Muscle of leg (tissue), 3 donors: ENCODE measurements at regions not wholly inside any gene's neighbourhood (a gene's known extent, or its start where the extent isn't known, plus 50 kb on each side); places are given as distances from the start of the nearest gene placed in this dataset.

Experiments used
- DNase-seq: peaks from one replicate; pipeline ENCODE4 v3.0.0; 2013
- H3K27ac ChIP-seq: one replicate; pipeline ENCODE4 v1.5.1; 2013; ENCODE audit warnings: mild to moderate bottlenecking, low read length, control low read depth
- H3K27me3 ChIP-seq: one replicate; pipeline ENCODE4 v1.6.1; 2013; ENCODE audit warnings: low read length; ENCODE audit not compliant: control insufficient read depth, insufficient read depth
- H3K36me3 ChIP-seq: one replicate; pipeline ENCODE4 v1.6.1; 2013; ENCODE audit warnings: low read length; ENCODE audit not compliant: control insufficient read depth, insufficient read depth
- H3K4me1 ChIP-seq: one replicate; pipeline ENCODE4 v1.6.1; 2013; ENCODE audit warnings: low read length; ENCODE audit not compliant: control insufficient read depth, insufficient read depth
- H3K4me3 ChIP-seq: one replicate; pipeline ENCODE4 v1.5.1; 2013; ENCODE audit warnings: low read length, control low read depth
- H3K9me3 ChIP-seq: replicated peaks from 2 replicates; pipeline ENCODE4 v1.6.1; 2013; ENCODE audit warnings: low read depth, low read length; ENCODE audit not compliant: control insufficient read depth
- WGBS: methylation state at CpG from one replicate; pipeline ENCODE4 v1.1.5; 2013; ENCODE audit warnings: missing lambda C conversion rate; ENCODE audit not compliant: insufficient coverage; 5-methylcytosine and 5-hydroxymethylcytosine counted together

GRCh38 chr12:13463189-13463588 is 266.7 kb downstream of the EMP1 start:
- no CpG with 5 or more reads among the region's 2 CpGs for WGBS
- no peak for DNase-seq
- no peak overlapping the region for H3K27ac ChIP-seq
- no peaks in the 10 kb centered on the region for H3K9me3 ChIP-seq
- no peaks in the 10 kb centered on the region for H3K36me3 ChIP-seq
- no peaks in the 10 kb centered on the region for H3K4me1 ChIP-seq
- H3K4me3 ChIP-seq, result no peak overlapping the region
- no peaks in the 10 kb centered on the region for H3K27me3 ChIP-seq

- H3K4me1 ChIP-seq, result no peaks in the 10 kb centered on the region
- H3K27ac ChIP-seq, result no peak overlapping the region
- DNase-seq, result no peak
- WGBS, result no CpG with 5 or more reads among the region's 3 CpGs
- H3K9me3 ChIP-seq, result no peaks in the 10 kb centered on the region
- no peaks in the 10 kb centered on the region for H3K27me3 ChIP-seq
- no peaks in the 10 kb centered on the region for H3K36me3 ChIP-seq
- H3K4me3 ChIP-seq, result no peak overlapping the region
Observed at GRCh38 chr12:13462450-13462849, 265.9 kb downstream of the EMP1 start.

- H3K4me3 ChIP-seq, result no peak overlapping the region
- 74% methylated on average over 5 of the region's 5 CpGs for WGBS
- H3K27ac ChIP-seq, result no peak overlapping the region
- DNase-seq, result no peak
- H3K4me1 ChIP-seq, result no peaks in the 10 kb centered on the region
- H3K27me3 ChIP-seq, result no peaks in the 10 kb centered on the region
- H3K36me3 ChIP-seq, result no peaks in the 10 kb centered on the region
- H3K9me3 ChIP-seq, result no peaks in the 10 kb centered on the region
Observed at GRCh38 chr12:13455778-13456144, 259.2 kb downstream of the EMP1 start.

GRCh38 chr12:13454991-13455777 is 258.7 kb downstream of the EMP1 start:
- H3K4me3 ChIP-seq, result no peak overlapping the region
- DNase-seq, result no peak
- H3K9me3 ChIP-seq, result no peaks in the 10 kb centered on the region
- H3K27me3 ChIP-seq, result no peaks in the 10 kb centered on the region
- H3K4me1 ChIP-seq, result no peaks in the 10 kb centered on the region
- no peak overlapping the region for H3K27ac ChIP-seq
- 80% methylated on average over 1 of the region's 3 CpGs for WGBS
- H3K36me3 ChIP-seq, result no peaks in the 10 kb centered on the region

GRCh38 chr12:13452955-13453570 is 256.5 kb downstream of the EMP1 start:
- no CpG with 5 or more reads among the region's 4 CpGs for WGBS
- H3K9me3 ChIP-seq, result no peaks in the 10 kb centered on the region
- no peak overlapping the region for H3K27ac ChIP-seq
- H3K27me3 ChIP-seq, result no peaks in the 10 kb centered on the region
- H3K4me1 ChIP-seq, result no peaks in the 10 kb centered on the region
- H3K4me3 ChIP-seq, result no peak overlapping the region
- no peak for DNase-seq
- H3K36me3 ChIP-seq, result no peaks in the 10 kb centered on the region

GRCh38 chr12:13451776-13452175 is 255.2 kb downstream of the EMP1 start:
- Histone ChIP-seq H3K4me3 (no peak overlapping the region), H3K9me3 (no peaks in the 10 kb centered on the region), H3K36me3 (no peaks in the 10 kb centered on the region), H3K27me3 (no peaks in the 10 kb centered on the region), H3K27ac (no peak overlapping the region), H3K4me1 (no peaks in the 10 kb centered on the region)
- no peak for DNase-seq
- WGBS, result no CpG with 5 or more reads among the region's 2 CpGs

- WGBS, result 83% methylated on average over 2 of the region's 2 CpGs
- H3K36me3 ChIP-seq, result no peaks in the 10 kb centered on the region
- H3K27ac ChIP-seq, result no peak overlapping the region
- H3K27me3 ChIP-seq, result no peaks in the 10 kb centered on the region
- no peak overlapping the region for H3K4me3 ChIP-seq
- no peaks in the 10 kb centered on the region for H3K4me1 ChIP-seq
- no peaks in the 10 kb centered on the region for H3K9me3 ChIP-seq
- DNase-seq, result no peak
Observed at GRCh38 chr12:13450231-13451080, 253.9 kb downstream of the EMP1 start.

GRCh38 chr12:13444076-13444475 is 247.6 kb downstream of the EMP1 start:
- Histone ChIP-seq H3K27ac (no peak overlapping the region), H3K36me3 (no peaks in the 10 kb centered on the region), H3K9me3 (no peaks in the 10 kb centered on the region), H3K4me1 (peaks cover 4% of the 10 kb centered on the region), H3K4me3 (no peak overlapping the region), H3K27me3 (no peaks in the 10 kb centered on the region)
- WGBS, result no CpG with 5 or more reads among the region's 4 CpGs
- peak; percentile 43 for DNase-seq

GRCh38 chr12:13443498-13443897 is 247.0 kb downstream of the EMP1 start:
- Histone ChIP-seq H3K27me3 (no peaks in the 10 kb centered on the region), H3K4me3 (no peak overlapping the region), H3K27ac (no peak overlapping the region), H3K9me3 (no peaks in the 10 kb centered on the region), H3K4me1 (peaks cover 4% of the 10 kb centered on the region), H3K36me3 (no peaks in the 10 kb centered on the region)
- peak; percentile 77 for DNase-seq

GRCh38 chr12:13443028-13443427 is 246.5 kb downstream of the EMP1 start:
- H3K36me3 ChIP-seq, result no peaks in the 10 kb centered on the region
- H3K27me3 ChIP-seq, result no peaks in the 10 kb centered on the region
- H3K4me3 ChIP-seq, result no peak overlapping the region
- DNase-seq, result no peak
- H3K9me3 ChIP-seq, result no peaks in the 10 kb centered on the region
- no peak overlapping the region for H3K27ac ChIP-seq
- no CpG with 5 or more reads among the region's 2 CpGs for WGBS
- H3K4me1 ChIP-seq, result peaks cover 4% of the 10 kb centered on the region
